ENCODE measurements at regions not wholly inside any gene's neighbourhood (a gene's known extent, or its start where the extent isn't known, plus 50 kb on each side); places are given as distances from the start of the nearest gene placed in this dataset.

DNA sequence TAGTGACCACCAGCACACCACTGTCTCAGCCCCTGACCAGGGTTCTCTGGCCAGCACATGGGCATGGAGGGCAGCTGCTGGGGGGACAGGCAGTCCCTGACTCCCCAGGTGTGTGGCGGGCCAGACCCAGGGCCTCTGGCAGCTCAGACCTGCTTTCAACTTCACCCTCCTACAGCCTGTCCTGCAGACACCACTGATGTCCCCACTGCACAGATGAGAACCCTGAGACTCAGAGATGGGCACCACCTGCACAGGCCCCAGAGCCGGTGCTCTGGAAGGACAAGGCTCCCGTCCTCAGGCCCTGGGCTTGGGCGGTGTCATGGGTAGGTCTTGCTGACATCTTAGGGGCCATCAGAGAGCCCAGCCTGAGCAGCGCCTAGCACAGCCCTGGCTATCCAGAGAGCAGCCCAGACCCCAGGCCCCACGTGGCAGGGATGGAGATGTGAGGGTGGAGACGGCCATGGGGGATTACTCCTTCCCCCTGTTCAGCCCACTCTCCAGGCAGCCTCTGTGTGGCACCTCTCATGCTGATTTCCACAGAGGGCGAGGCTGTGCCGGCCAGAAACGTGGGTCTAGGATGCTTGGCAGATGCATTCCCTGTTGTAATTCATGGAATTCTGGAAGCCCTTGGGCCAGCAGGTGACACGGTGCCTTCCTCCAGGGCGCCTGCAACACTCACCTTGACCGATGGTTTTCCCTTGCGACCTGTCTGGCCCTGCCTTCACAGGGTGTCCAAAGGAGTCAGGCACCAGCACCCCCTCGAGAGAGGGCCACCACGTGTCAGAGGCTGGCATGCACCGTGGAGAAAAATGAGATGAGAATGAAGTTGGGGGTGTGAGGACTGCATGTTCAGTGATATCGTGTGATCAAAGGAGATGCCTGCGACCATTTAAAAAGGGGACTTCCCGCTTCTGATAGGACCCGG is 61.2 kb upstream of the GLI2 start:
- ChIA-PET POLR2A (no interaction called here), CTCF (interaction anchor here (1.2 kb wide), 1 partner anchor 331 kb away, joined by 3 read pairs; no protein-coding TSS in a partner anchor)

GRCh38 chr2:120675460-120676130 is 60.1 kb upstream of the GLI2 start:
- POLR2A ChIA-PET = no interaction called here
- CTCF ChIA-PET = interaction anchor here (0.6 to 1.2 kb wide), 3 partner anchors 9 to 688 kb away, joined by 3 read pairs; no protein-coding TSS in a partner anchor

DNA sequence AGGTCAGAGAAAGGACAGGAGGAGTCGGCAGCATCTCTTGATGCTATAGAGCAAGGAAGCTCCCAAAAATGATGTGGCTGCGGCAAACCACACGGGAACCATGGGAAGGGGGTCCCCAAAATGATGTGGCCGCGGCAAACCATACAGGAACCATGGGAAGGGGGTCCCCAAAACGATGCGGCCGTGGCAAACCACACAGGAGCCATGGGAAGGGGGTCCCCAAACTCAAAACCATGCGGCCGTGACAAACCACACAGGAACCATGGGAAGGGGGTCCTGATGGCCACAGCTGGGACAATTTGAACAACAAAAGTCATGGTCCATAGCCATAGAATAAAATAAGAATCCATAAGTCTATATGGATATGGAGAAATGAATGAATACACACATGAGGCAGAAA is 58.4 kb upstream of the GLI2 start:
- ChIA-PET CTCF (interaction anchor here (0.7 kb wide), 1 partner anchor 39 kb away, joined by 4 read pairs; no protein-coding TSS in a partner anchor), POLR2A (no interaction called here)

GRCh38 chr2:120677696-120678247 is 57.9 kb upstream of the GLI2 start:
- ChIA-PET POLR2A (no interaction called here), CTCF (no interaction called here)

DNA sequence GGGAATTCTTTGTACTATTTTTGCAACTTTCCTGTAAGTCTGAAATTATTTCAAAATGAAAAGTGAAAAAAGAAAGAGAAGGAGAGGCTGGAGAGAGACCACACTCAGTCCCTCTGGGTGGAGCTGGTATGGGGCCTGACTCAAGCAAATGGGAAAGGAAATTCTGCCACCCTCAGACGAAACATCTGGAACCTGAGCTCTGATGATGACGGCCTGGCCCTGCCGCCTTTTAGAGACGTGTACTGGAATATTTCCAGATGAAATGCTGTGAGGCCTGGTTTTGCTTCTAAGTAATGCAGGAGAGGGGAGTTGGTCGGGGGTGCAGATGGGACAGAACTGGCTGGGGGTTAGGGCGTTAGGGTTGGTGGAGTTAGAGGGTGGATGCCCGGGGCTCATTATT is 57.4 kb upstream of the GLI2 start:
- CTCF ChIA-PET = no interaction called here
- POLR2A ChIA-PET = no interaction called here

DNA sequence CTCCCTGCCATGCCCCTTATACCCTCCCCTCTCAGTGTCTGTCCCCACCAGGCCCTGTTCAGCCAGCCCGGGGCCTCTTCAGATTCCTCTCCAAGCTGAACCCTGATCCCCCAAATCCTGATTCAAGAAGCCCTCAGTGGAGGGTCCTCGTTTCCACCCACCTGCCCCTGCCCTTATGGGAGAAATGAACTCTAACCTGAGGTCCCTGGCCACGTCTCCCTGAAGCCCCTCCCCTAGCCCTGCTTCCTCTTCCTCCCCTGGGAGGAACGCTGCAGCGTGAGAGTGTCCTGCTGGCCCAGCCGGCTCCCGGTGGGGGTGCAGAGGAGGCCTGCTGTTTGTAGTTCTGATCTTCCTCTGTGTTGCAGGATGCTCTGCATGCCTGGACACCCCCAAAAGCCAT is 56.7 kb upstream of the GLI2 start:
- ChIA-PET POLR2A (no interaction called here), CTCF (no interaction called here)

GRCh38 chr2:120679526-120679925 is 56.1 kb upstream of the GLI2 start:
- ChIA-PET POLR2A (no interaction called here), CTCF (no interaction called here)

DNA sequence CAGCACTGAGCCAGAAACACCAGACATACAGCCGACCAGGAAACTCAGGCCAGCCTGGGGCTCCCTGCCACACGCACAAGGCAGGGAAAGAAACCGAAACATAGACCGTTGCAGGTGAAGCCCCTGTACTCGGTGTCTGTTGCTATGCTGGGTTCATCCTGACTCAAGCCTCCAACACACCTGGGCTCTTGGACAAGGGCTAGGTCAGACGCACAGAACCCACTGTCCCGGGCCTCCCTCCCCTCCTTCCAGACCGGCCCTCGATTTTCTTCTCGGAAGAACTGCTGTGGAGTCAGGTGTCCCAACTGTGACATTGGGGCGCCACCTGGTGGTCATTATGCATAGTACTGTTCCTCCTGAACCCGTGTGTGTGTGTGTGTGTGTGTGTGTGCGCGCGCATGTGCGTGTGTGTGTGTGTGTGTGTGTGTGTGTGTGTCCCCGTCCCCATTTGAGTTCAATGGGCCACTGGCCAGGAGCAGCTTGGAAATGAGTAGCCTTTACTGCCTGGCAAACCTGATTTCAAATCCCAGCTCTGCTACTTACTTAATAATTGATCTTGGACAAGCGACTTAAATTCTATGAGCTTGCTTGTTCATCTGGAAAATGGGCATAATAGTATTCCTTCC is 55.4 kb upstream of the GLI2 start:
- POLR2A ChIA-PET = no interaction called here
- CTCF ChIA-PET = interaction anchor here (0.6 to 1.2 kb wide), 6 partner anchors 10 to 1276 kb away, joined by 3 to 6 read pairs (median 3); no protein-coding TSS in a partner anchor

GRCh38 chr2:120681181-120681580 is 54.5 kb upstream of the GLI2 start:
- POLR2A ChIA-PET = no interaction called here
- CTCF ChIA-PET = interaction anchor here (0.7 to 1.2 kb wide), 4 partner anchors 9 to 1277 kb away, joined by 3 to 6 read pairs (median 4); no protein-coding TSS in a partner anchor

- ChIA-PET POLR2A (no interaction called here), CTCF (interaction anchor here (1.2 kb wide), 2 partner anchors 8 to 338 kb away, joined by 5 to 6 read pairs; no protein-coding TSS in a partner anchor)
Measured at GRCh38 chr2:120681696-120682288, 53.9 kb upstream of the GLI2 start.

DNA sequence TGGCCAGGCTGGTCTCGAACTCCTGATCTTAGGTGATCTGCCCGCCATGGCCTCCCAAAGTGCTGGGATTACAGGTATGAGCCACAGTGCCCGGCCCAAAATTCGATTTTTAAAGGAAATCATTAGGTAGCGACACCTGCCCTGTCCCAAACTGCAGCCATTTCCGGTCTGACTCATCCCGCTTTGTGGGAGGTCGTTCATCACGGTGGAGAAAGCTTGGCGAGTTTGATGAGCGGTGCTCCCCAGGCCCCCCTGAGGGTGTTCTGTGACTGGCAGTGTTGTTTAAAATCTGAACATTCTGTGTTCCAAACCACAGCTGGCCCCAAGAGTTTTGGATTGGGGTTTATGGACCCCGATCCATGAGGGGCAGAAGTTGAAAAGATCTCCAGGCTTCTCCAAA is 53.0 kb upstream of the GLI2 start:
- POLR2A ChIA-PET = no interaction called here
- CTCF ChIA-PET = no interaction called here

- ChIA-PET POLR2A (no interaction called here), CTCF (no interaction called here)
Measured at GRCh38 chr2:120683081-120683480, 52.6 kb upstream of the GLI2 start.

DNA sequence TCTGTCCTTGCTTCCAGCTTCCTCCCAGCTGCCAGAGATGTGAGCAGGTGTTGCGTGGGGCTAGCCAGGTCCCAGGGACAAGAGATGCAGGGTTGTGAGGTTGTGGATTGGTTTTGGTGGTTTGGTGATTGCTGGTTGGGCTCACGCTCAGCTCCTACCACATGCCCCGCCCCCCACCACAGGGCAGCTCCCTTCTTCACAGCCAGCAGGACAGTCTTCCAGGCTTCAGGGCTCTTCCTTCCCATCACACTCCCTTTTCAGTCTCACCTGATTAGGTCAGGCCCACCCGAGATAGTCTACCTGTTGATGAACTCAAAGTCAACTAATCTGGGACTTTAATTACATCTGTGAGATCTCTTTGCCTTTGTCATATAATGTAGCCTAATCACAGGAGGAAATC is 52.0 kb upstream of the GLI2 start:
- POLR2A ChIA-PET = no interaction called here
- CTCF ChIA-PET = interaction anchor here (1.2 kb wide), 1 partner anchor 8 kb away, joined by 3 read pairs; no protein-coding TSS in a partner anchor

GRCh38 chr2:120684289-120685065 is 51.2 kb upstream of the GLI2 start:
- CTCF ChIA-PET = interaction anchor here (0.7 to 1.2 kb wide), 2 partner anchors 9 to 192 kb away, joined by 3 to 4 read pairs; no protein-coding TSS in a partner anchor
- POLR2A ChIA-PET = no interaction called here

- CTCF ChIA-PET = interaction anchor here (0.7 kb wide), 1 partner anchor 191 kb away, joined by 4 read pairs; no protein-coding TSS in a partner anchor
Measured at GRCh38 chr2:120685066-120685973, 50.3 kb upstream of the GLI2 start.

More at GRCh38 chr2:120685066-120685973, 50.3 kb upstream of the GLI2 start:
- POLR2A ChIA-PET = no interaction called here

Measured in activated CD8-positive, alpha-beta memory T cell treated with anti-CD3 and anti-CD28 coated beads for 36 hours (primary cell).